ENCODE measurements at regions not wholly inside any gene's neighbourhood (a gene's known extent, or its start where the extent isn't known, plus 50 kb on each side); places are given as distances from the start of the nearest gene placed in this dataset.
"Not testable (repeated sequence)": the region's sequence is repeated elsewhere in the genome, so short reads cannot be mapped to it uniquely, and the experiment has no call there.

DNA sequence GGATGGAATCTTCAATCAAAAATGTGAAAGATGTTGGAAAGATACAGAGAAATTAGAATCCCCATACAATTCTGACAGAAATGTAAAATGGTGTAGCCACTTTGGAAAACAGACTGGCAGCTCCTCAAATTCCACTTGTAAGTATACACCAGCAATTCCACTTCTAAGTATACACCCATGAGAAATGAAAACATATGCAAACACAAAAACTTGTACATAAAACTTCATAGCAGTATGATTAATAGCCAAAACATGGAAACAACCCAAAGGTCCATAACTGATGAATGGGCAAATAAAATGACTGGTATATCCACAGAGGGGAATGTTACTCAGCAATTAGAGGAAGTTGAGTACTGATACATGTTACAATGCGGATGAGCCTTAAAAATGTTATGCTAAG is 304.3 kb upstream of the NUPR2 start:
- TF ChIP-seq, protein P1, sequence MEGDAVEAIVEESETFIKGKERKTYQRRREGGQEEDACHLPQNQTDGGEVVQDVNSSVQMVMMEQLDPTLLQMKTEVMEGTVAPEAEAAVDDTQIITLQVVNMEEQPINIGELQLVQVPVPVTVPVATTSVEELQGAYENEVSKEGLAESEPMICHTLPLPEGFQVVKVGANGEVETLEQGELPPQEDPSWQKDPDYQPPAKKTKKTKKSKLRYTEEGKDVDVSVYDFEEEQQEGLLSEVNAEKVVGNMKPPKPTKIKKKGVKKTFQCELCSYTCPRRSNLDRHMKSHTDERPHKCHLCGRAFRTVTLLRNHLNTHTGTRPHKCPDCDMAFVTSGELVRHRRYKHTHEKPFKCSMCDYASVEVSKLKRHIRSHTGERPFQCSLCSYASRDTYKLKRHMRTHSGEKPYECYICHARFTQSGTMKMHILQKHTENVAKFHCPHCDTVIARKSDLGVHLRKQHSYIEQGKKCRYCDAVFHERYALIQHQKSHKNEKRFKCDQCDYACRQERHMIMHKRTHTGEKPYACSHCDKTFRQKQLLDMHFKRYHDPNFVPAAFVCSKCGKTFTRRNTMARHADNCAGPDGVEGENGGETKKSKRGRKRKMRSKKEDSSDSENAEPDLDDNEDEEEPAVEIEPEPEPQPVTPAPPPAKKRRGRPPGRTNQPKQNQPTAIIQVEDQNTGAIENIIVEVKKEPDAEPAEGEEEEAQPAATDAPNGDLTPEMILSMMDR (IDR thresholded peaks at IDR 0.05), result not testable (repeated sequence)
- not testable (repeated sequence) for TF ChIP-seq POLR2A (IDR thresholded peaks at IDR 0.05)

All from Peyer's patch (tissue), 4 donors.